ENCODE measurements at regions not wholly inside any gene's neighbourhood (a gene's known extent, or its start where the extent isn't known, plus 50 kb on each side); places are given as distances from the start of the nearest gene placed in this dataset.
"Not testable (repeated sequence)": the region's sequence is repeated elsewhere in the genome, so short reads cannot be mapped to it uniquely, and the experiment has no call there.

DNA sequence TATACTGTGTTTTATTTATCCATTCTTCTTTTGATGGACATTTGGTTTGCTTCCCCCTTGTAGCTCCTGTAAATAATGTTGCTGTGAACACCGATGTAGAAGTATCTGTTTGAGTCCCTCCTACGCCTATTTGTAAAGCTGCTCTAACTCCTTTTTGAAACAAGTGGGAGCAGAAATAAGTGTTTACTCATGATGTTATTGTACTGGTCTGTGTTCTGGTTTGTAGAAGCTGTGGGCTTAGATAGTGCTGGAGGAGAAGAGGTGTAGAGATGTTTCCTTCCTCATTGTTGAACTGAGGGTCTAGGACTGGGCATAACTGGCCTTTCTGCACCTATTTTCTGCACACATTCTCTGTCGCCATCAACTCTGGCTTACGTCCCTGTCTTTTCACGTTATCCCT, 78.8 kb upstream of the AGTPBP1 start:
- TF ChIP-seq, protein P1, sequence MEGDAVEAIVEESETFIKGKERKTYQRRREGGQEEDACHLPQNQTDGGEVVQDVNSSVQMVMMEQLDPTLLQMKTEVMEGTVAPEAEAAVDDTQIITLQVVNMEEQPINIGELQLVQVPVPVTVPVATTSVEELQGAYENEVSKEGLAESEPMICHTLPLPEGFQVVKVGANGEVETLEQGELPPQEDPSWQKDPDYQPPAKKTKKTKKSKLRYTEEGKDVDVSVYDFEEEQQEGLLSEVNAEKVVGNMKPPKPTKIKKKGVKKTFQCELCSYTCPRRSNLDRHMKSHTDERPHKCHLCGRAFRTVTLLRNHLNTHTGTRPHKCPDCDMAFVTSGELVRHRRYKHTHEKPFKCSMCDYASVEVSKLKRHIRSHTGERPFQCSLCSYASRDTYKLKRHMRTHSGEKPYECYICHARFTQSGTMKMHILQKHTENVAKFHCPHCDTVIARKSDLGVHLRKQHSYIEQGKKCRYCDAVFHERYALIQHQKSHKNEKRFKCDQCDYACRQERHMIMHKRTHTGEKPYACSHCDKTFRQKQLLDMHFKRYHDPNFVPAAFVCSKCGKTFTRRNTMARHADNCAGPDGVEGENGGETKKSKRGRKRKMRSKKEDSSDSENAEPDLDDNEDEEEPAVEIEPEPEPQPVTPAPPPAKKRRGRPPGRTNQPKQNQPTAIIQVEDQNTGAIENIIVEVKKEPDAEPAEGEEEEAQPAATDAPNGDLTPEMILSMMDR (IDR thresholded peaks at IDR 0.05; ENCODE audit: low read depth, low read length, poor library complexity, severe bottlenecking): not testable (repeated sequence)
- not testable (repeated sequence) for TF ChIP-seq EZH2phosphoT487 (IDR thresholded peaks at IDR 0.05; ENCODE audit: borderline replicate concordance, low read length)

Measured in DOHH2 (cell line).